ENCODE measurements at regions not wholly inside any gene's neighbourhood (a gene's known extent, or its start where the extent isn't known, plus 50 kb on each side); places are given as distances from the start of the nearest gene placed in this dataset.

DNA sequence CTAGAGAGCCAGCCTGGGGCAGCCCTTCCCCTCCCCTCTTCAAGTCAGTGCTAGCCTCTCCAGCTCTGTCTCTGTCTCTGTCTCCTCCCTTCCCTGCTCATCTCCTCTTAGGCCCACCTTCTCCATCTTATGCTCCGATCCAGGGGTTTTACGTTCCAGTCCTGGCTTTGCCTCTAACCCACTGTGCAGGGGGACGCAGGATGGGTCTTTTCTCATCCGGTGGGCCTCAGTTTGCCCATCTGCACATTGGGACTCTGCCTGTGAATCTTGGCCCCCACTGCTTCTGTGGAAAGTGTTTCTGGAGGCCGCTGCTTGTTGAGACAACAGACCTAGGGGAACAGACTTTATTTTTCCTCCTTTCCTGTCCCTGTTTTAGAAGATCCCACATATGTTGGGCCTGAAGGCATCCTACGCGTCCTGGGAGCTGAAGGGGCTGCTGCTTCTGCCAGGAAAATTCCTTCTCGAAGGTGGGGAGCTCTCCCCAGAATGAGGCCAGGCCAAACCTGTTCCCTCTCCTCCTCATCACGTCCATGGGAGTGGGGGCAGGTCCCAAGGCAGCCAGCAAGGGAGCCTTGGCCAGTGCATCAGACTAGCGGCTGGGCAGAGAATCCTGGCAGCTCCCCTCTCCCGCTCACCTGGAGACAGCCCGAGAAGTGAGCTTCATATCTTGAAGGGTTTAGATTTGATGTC is 99.5 kb upstream of the CSF3R start:
- no peak for DNase-seq (ENCODE audit: low read depth in 2 of 2)

DNA sequence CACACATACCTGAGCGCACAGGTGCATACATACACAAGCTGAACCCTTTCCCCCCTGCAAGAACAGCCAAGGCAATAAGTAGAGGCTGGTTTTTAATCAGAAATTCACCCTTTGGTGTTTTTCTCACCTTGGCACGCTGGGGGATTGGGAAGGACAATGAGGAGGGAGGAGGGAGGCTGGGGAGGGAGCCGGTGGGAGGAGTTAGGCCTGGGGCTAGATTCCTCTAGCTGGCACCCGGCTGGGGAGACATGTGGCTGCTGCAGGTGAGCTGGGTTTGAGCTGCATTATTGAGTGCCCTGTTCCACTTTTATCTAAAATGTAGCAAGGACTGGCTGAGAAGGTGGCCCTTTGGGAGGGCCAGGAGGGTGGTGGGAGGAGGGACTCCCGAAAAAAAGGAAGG is 97.8 kb upstream of the CSF3R start:
- no peak for DNase-seq (ENCODE audit: low read depth in 2 of 2)

DNA sequence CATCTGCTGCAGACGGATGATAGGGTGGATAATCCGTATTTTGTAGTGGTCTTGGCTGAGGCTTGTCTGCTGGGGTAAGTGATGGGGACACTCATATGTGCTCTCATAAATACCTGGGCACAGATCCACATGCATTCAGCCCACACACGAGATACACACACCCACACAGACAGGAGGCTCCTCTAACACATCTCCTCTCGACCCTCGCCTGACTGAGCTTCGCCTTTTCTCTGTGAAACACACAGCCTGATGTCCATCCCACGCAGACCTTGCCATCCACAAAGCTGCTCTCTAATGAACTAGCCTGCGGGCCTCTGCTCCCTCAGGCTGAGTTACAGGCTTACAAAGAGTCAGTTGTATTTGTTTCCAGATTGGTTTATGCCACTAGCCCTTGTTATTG is 96.3 kb upstream of the CSF3R start:
- DNase-seq (ENCODE audit: low read depth in 2 of 2), result no peak

DNA sequence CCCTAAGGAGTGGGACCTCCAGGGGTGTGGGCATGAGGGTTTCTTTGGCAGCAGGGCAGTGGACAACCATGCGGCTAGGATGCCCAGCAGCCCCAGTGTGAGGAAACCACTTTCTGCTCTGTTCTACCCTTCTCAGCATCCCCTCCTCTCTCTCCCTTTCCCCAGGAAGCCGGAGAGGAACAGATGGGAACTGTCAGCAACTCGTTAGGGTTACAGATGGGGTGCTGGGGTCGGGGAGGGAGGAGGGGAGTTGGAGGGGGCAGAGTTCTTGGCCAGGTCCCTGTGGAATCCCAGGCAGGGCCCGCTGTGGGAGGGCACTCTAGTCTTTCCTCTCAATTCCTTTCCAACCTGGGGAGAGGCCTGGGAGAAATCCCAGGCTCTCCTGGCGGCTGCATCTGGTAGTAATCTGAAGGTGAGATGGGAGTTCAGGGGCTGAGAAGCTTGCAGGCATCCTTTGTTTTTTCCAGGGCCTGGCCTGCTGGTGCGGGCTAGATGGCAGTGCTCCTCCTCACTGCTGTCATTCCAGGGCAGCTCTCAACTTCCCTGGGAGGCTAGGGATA is 93.9 kb upstream of the CSF3R start:
- DNase-seq (ENCODE audit: low read depth in 2 of 2), result no peak

DNA sequence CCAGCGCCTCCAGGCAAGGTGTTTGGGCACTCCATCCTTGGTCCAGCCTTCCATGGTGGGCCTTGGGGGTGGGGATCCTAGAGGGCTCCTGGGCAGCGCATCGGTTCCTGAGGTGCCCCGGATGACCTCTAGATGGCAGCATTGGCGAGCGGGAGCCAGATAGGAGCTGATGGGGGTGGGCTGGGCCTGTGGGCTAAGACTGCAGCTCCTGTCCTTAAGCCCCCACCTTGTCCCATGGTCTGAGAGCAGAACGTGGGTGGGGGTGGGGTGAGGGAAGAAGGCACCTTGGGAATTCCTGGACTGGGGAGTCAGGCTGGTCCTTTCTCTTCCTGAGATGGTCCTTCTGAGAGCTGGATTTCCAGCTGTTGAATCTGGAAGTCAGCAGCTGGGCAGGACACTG is 93.4 kb upstream of the CSF3R start:
- peak; percentile 34 to 62 for DNase-seq (ENCODE audit: low read depth in 2 of 2)

DNA sequence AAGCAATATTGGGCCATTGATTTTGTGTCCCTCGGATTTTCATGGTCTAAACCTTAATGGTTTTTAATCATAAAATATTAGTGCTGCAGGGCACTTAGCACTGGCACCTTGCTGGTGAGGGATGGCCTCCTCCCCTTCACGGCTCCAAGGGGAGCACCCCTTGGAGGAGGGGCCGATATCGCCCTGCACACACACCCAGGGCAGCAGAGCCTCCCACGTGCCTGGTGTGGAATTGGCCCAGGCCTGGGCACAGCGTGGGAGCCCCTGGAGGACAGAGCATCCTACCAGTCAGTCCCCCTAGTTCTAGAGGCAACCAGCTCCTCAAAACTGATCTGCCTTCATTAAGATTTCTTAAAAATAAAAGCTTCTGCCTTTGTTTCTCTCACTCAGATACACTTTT is 90.7 kb upstream of the CSF3R start:
- DNase-seq (ENCODE audit: low read depth in 2 of 2), result no peak

DNA sequence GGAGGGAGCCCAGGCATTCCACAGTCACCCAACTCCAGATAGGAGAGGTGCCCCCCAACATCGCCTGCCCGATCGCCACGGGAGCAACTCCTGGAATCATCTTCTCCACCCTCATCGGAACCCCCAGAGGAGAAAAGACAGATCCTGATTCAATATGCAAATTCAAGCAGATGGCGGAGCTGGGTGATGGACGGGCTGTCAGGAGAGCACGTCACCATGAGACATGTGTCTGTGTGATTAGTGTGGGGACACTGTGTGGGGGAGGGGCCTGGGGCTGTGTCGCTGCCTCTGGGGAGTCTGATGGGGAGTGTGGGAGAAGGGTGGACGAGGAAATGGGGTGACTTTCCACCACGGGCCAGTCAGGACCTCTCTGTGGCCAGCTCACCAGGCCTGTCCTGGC is 90.2 kb upstream of the CSF3R start:
- DNase-seq (ENCODE audit: low read depth in 2 of 2), result no peak

DNA sequence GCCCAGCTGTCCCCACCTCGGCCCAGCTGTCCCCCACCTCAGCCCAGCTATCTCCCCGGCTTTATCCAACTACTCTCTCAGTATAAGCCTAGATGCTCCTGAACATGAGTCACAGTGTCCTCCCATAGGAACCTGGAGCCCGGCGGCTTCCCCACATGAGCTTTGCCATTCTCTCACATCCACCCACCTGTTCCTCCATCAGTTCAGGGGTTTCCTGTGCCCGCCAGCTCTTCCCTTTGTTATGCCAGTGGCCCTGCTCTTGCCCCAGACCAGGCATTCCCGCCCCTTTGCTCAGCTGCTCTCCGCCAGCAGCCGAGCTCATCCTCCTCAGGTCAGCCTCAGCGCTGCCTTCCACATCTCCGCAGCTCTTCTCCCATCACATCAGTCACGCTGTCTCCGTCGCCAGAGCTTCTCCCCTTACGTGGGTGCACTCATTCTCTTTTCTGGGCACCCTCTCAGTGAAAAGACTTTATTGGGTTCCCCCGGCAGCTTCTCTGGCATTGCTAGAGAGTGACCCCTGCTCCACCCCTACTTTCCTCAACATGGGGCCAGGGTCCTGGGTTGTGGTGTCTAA is 89.5 kb upstream of the CSF3R start:
- no peak for DNase-seq (ENCODE audit: low read depth in 2 of 2)

DNA sequence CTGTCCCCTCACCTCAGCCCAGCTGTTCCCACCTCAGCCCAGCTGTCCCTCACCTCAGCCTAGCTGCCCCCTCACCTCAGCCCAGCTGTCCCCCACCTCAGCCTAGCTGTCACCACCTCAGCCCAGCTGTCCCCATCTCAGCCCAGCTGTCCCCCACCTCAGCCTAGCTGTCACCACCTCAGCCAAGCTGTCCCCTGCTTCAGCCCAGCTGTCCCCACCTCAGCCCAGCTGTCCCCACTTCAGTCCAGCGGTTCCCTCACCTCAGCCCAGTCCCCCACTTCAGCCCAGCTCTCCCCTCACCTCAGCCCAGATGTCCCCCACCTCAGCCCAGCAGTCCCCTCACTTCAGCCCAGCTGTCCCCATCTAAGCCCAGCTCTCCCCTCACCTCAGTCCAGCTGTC is 88.4 kb upstream of the CSF3R start:
- DNase-seq (ENCODE audit: low read depth in 2 of 2), result no peak

DNA sequence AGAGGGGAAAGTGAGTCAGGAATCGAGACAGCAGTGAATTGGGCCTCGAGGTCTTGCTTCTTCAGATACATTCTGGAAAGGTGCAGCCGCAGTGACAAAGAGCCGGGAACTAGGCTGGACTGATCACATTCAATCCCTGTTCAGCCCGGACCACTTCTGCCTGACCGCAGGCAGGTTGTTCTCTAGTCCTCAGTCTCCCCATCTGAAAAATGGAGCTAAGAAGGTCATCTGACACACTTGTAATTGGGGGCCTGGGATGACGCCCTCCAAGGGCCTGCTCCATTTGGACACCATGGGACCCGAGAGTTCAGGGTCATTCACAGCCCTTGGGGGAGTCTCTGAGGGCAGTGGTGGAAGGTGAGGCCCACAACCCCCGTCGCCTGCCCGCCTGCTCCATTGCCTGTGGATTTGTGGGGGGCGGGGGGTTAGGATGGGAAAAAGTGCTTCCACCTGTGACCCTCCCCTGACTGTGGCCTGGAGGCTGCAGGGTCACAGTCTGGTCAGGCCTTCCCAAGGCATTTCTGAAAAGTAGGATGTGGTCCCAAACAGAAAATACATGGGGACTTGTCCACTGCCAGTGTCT is 87.9 kb upstream of the CSF3R start:
- no peak for DNase-seq (ENCODE audit: low read depth in 2 of 2)

DNA sequence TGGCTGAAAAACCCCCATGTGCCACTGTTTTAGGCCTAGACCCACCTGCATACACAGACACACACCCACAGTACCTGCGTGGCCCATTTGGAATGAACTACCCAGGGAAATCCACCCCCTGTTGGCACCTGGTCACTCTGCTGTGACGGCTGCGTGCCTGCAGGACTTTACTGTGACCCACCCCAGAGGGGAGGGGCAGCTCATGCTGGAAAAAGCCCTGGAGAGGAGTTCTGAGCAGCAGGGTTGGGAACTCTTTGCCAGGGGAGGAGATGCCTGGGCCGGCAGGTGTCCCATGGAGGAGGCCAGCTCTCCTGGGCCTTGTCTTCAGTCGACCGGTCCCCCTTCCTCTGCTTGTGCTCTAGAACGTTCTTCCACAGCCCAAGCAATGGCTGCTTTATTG is 87.3 kb upstream of the CSF3R start:
- DNase-seq (ENCODE audit: low read depth in 2 of 2), result no peak

DNA sequence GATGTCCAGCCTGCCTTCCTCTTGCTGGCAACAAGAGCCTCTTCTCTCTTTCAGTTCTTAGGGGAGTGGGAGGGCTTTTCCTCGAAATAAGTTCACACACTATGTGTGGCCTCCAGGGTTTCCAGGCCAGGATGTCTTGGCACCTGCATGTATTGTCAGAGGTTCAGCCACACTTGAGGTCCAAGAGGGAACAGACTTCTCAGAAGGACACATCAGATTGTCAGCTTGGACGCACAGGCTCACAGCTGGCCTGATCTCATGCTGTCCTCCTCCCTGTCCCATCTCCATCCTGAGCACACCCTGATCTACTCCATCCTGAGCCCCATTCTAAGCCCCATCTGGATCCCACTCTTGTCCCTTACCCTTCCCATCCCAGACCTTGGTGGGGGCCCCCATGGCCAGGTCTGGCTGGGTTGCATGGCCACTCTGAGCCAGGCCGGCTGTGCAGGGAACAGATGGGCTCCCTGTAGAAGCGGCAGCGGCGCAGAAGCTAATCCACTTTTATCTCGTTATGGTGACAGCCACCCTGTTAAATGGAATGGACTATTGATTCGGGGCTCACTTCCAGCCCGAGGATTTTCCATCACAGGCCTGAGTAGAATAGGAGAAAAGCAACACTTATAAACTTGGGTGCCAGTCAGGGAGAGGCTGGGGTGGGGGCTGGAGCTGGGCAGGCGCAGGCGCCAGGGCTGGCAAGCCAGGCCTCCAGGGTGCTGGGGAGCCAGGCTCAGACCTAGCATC is 85.1 kb upstream of the CSF3R start:
- no peak for DNase-seq (ENCODE audit: low read depth in 2 of 2)

DNA sequence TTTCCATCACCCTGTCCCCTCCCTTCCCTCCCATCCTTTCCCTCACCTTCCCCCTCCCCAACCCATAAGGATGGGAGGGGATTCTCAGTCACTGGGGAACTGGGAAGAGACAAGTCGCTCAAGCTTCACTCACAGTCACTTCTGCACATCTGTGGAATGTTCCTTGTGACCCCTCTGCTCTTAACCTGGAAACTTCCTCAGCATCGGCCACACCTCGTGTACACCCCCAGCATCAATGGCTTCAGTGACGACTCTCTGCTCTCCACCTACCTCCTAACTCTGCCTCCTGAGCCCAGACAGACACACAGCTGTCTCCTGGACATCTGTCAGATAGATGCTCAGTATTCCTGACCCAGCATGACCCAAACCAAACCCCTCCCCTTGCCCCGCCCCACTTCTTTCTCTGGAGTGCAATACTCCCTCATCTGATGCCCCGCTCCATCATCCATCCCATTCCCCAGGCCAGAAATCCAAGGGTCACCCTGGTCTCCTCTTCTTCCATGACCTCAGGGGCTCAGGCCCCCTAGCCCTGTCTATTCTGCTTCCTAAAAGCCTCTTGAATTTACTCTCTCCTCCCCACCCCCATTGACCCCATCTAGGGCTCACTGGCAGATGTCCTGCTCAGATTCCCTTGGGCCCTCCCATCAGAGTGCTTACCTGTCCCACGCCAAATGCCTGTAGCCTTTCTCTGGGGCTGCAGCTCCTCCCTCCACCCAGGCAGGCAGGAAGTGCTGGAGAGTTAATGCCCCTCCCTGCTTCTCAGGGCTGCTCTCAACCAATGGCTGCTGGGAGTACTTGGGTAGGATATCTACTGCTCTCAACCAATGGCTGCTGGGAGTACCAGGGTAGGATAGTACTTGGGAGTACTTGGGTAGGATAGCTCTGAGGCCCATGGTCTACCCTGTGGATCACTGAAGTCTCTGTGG is 83.1 kb upstream of the CSF3R start:
- no peak for DNase-seq (ENCODE audit: low read depth in 2 of 2)

DNA sequence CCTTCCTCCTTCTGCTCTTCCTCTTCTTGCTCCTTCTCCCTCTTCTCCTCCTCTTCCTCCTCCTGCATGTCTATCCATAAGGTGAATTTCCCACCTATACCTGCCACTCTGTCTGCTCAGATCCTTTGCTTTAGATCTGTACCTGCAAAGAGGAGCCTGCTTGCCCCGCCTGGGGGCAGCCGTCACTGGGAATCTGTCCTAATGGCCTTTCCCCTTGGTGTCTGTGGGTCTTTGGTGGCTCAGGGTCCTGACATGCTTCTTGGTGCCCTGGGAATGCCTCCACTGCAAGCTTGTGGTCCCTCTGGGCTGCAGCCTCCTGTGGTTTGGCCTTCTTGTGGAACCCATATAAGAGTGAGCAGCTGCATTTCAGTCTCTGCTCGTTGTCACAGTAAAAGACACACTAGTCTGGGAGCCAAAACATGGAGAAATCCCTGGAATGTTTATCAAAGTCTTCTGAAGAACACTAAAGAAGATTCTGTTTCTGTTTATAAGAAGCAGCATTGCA is 79.5 kb upstream of the CSF3R start:
- DNase-seq (ENCODE audit: low read depth in 2 of 2), result no peak

DNA sequence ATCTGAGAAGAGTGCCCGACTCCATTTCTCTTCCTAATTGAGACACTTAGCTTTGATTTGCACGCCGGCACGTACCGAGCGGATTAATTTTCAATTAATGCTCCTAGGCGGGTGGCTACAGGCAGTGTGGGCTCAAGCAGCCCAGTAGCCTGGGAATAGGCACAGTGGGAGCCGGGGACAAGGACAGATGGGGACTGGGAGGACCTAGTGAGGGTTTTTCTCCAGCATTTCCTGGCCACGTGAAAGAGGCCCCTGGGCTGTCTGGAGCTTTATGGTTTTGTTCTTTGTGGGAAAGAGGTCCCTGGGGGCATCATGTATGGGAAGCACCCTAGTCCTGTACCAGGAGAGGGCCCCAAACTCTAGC is 78.6 kb upstream of the CSF3R start:
- no peak for DNase-seq (ENCODE audit: low read depth in 2 of 2)

DNA sequence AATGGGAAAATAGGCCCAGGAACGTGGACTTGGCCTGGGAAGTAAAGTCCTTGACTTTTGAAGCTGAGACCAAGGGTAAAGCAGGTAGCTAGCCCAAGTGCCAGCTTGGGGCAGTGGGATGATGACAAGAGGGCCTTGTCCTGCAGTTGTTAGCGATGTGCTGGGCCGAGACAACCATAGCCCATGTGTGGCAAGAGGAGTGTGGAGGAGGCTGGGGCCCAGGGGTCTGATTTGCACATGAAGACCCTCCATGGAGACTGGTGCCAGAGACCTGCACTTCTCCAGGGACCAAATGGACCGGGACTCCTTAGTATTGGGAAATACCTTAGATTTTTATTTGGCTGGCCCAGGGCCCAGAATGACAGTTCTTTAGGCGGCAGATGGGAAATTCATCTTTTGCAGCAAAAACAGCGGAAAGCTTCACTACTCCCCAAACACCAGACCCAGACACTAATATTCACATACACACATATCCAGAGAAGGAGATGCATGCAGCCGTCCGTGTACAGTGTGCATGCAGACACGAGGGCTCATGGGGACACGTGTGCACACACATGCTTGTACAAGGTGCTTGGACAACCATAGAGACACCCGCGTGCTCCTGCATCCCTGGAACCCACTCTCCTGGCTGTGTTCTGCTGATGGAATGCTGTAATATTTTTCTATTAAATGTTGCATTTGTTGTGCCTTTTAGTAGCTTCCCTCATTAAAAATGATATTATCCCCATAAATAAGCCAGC is 78.1 kb upstream of the CSF3R start:
- DNase-seq (ENCODE audit: low read depth in 2 of 2), result no peak

DNA sequence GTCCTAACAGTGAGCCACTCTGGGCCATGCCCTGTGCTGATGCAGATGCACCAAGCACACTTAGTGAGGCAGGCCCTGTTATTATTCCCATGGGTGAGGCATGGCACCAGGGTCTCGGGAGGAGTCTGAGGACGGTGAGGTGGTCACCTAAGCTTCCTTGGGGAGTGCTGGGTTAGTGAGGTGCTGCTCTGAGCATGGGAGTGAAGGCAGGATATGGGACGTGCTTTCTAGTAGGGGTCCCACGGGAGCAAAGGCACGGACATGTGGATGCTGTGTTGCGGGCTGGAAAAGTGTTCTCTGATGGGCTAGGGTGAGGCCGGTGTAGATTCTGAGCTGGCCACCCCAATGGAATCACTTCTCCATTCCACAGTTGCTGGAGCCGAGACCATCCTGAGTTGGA is 77.5 kb upstream of the CSF3R start:
- no peak for DNase-seq (ENCODE audit: low read depth in 2 of 2)

DNA sequence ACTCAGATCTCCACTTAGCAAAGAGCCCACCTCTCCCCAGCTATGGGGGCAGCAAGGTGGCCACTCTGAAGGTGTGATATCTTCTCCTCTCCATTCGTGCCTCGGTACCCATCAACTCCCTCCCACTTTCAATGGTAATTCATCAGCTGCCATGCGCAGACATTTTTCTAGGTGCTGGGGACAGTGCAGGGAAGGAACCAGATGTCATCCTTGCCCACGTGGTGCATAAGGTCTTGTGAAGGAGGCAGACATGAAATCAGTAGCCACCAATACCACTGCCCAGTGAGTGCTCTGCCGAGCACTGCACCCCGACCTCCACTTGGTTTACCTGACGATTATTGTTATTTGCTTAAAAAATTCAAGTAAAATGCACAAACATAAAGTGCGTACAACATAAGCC is 76.3 kb upstream of the CSF3R start:
- DNase-seq (ENCODE audit: low read depth in 2 of 2), result no peak

DNA sequence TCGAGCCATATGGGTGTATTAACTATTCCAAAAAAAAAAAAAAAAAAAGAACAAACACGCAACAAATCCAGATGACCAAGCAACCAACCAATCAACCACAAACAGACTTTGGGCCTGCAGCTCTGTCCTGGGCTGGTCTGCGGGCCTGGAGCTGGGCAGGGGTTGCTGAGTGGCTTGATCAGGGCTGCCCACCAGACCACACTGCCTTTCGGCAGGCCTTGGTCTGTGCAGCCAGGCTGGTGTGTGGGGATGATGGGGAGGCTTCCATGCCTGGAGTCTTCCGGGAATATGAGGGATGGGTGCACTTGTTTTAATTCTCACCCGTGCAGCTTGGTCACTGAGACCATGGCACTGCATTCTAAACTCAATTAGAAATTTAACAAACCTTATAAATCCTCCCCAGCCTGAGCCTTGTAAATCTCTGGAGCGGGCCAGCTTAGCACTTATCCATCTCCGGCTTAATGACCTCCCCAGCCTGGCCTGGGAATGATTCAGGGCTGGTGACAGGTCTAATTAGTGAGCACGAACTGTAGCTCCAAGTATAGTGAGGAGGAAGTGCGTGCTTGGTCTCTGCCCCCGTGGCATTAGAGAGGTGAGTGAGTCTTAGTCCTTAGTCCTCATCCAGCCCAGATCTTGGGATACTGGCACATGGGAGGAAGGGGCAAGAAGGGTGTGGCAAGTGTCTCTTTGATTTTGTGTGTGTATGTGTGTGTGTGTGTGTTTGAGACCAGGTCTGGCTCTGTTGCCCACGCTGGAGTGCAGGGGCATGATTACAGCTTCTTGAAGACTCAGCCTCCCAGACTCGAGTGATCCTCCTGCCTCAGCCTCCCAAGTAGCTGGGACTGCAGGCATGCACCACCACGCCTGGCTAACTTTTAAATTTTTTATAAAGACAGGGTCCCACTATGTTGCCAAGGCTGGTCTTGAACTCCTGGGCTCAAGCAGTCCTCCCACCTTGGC is 74.6 kb upstream of the CSF3R start:
- DNase-seq (ENCODE audit: low read depth in 2 of 2), result no peak
